ENCODE measurements at regions not wholly inside any gene's neighbourhood (a gene's known extent, or its start where the extent isn't known, plus 50 kb on each side); places are given as distances from the start of the nearest gene placed in this dataset.

DNA sequence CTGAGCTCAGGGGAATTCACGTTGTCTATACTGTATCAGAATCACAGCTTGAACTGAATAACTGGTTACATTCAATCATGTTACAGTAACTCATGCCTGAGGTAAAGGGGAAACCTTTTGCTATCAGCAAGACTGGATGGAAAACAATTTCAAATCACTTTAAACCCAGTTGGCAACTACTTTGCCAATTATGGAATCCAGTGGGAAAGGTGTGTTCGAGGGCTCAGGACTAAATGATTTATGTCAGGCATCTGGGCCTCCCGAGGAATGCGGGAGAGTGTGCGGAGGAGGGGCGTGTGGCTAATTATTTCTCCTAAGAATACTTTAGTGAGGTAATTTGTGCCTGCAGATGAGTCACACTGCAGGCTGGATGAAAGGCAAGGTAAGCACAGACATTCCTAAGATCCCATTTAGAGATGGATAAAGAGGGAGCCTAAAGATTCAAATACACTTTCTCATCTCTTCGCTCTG lies 100.1 kb downstream of the HRH4 start:
- FAIRE-seq (no peak), DNase-seq (ENCODE audit: extremely low spot score, insufficient read length, low read depth) (no peak)

DNA sequence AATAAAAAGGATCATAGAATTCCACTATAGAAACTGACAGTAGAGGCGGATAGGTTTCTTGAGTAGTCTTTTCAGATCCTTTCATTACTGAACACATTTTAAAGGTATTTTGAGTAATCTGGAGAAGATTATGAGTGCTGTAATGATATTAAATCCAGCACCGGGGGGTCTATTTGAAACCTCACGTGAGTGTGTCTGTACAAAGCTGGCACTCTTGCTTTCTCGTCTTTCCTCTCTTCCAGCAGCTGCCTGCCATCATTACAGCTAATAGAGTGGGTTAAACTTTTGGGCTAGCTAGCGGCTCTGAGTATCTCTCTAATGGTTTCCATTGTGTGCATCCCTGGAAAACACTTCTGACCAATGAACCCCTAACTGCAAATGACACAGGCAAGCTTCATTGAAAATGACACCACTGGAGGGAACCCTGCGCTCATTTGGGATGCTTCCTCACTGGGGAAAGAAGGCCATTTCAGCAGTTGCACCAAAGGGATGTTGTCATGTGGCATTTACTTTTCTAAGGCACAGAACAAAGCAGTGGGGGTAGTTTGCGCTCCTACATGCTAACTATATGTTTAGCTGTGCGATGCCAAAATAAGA lies 101.0 kb downstream of the HRH4 start:
- FAIRE-seq (no peak), DNase-seq (ENCODE audit: extremely low spot score, insufficient read length, low read depth) (no peak)

GRCh38 chr18:24567199-24567598 lies 106.8 kb downstream of the HRH4 start:
- DNase-seq (ENCODE audit: extremely low spot score, insufficient read length, low read depth) (no peak), FAIRE-seq (no peak)

DNA sequence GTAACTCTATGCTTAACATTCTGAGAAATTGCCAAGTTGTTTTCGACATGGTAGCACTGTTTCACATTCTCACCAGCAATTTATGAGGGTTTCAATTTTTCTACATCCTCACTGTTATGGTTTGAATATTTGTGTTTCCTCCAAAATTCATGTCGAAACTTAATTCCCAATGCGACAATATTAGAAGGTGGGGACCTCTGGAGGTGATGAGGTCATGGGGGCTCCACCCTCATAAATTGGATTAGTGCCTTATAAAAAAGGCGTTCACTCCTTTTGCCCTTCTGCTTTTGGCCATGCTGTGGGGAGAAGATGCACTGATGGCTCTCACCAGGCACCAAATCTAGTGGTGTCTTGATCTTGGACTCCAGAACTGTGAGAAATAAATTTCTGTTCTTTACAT lies 110.3 kb downstream of the HRH4 start:
- FAIRE-seq: no peak
- no peak for DNase-seq (ENCODE audit: extremely low spot score, insufficient read length, low read depth)

GRCh38 chr18:24582771-24583170 lies 122.3 kb downstream of the HRH4 start:
- DNase-seq (ENCODE audit: extremely low spot score, insufficient read length, low read depth): no peak

DNA sequence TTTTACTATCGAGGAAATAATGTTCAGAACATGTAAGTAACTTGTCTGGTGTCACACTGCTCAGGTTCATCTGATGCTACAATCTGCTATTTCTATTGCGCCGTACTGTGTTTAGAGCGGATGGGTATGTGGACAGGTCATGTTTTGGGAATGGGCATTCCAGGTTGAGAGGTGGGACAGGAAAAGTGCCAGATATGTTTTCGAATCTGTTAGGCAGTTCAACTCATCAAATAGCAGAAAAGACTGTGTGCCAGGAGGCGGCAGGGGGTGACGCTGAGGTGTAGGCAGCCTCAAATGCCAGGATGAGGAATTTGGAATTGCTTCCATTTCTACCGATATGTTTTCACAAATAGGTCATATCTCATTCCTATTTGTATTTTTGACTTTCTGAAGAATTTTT lies 123.8 kb downstream of the HRH4 start:
- DNase-seq (ENCODE audit: extremely low spot score, insufficient read length, low read depth) (no peak), FAIRE-seq (no peak)

More at GRCh38 chr18:24582771-24583170, 122.3 kb downstream of the HRH4 start:
- FAIRE-seq: no peak

GRCh38 chr18:24584813-24585212 lies 124.4 kb downstream of the HRH4 start:
- DNase-seq (ENCODE audit: extremely low spot score, insufficient read length, low read depth) (no peak), FAIRE-seq (no peak)

DNA sequence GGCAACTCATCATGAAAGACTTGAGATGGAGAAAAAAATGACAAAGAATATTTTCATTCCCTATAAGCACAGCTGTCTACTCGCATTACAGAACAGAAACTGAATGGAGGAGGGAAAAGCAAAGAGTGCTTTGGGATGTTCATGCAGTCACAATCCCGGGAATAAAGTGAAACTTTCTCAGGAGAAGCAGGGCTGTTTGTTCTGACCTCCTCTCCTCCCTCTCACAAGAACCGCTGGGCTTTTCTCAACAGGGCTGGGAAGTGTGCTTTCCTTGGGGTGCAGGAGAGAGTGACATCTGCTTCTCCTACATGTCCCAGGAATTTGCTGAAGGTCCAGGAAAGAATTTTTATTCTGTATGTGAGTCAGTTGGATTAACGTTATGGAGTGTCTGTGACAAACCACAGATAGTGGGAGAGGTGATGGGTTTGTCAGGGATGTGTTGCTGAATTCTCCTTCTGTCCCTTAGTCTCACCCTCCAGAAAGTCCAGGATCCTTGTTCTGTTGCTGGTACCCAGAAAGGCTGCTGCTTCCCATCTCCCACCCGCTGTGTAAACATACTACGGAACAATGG lies 125.6 kb downstream of the HRH4 start:
- DNase-seq (ENCODE audit: extremely low spot score, insufficient read length, low read depth) (no peak), FAIRE-seq (no peak)

GRCh38 chr18:24586662-24587360 lies 126.4 kb downstream of the HRH4 start:
- FAIRE-seq: no peak
- DNase-seq (ENCODE audit: extremely low spot score, insufficient read length, low read depth): no peak

GRCh38 chr18:24588440-24588839 lies 128.0 kb downstream of the HRH4 start:
- DNase-seq (ENCODE audit: extremely low spot score, insufficient read length, low read depth) (no peak), FAIRE-seq (no peak)

GRCh38 chr18:24590946-24591345 lies 130.5 kb downstream of the HRH4 start:
- FAIRE-seq: no peak
- no peak for DNase-seq (ENCODE audit: extremely low spot score, insufficient read length, low read depth)

DNA sequence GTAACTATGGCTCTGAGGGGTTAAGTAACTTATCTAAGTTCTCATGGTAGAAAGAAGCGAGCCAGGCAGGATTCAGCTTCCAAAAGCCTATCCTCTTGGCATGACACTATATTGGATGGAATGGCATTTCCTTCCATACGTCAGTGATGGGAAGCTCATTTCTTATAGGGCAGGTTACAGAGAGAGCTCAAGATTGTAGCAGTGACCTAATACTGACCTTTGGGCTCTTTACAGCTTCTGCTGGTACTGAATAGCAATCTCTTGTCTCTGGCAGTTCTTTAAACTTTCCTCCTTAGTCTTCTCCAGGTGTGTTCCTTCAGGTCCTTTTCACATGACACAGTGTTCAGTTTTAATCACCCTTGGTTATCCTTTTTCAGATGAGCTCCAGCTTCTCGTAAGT lies 133.0 kb downstream of the HRH4 start:
- DNase-seq (ENCODE audit: extremely low spot score, insufficient read length, low read depth): no peak
- FAIRE-seq: no peak

DNA sequence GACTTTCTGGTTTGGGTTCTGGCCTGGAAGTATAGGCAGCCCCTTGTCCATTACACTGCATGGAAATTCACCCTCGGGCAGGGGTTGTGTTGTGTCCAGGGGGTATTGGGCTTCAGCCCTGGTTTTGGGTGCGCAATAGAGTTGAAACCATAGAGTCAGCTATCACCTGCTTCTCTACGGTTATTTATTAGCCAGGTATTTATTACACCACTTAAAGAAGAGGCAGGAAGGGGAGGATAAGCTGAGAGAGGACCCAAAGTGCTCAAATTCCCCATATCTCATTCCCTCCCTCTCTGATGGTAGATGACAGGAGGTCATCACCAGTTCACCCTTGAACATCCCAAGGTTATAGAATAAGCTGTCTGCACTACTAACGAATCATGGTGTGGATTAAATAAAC lies 133.4 kb downstream of the HRH4 start:
- FAIRE-seq (no peak), DNase-seq (ENCODE audit: extremely low spot score, insufficient read length, low read depth) (no peak)

DNA sequence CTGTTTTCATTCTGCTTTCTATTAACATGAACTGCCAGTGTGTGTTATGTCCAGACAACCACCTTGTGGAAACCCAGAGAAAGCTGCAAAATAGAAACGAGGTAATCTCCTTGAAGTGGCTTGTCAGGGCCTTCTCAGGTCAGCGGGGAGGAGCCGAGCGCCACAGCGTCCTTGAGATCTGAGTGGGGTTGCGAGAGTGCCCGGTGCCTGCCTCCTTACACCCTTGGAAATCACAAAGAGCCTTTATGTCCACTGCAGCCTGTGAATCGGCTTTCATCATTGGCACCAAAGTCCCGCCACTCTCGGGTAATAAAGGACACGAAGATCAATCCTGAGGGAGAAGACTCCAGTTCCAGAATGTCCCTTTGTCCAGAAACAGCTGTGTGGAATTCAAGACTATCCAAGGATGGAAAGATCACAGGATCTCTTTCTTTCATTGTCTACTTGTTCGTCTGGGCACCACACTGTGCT lies 135.2 kb downstream of the HRH4 start:
- no peak for FAIRE-seq
- no peak for DNase-seq (ENCODE audit: extremely low spot score, insufficient read length, low read depth)

DNA sequence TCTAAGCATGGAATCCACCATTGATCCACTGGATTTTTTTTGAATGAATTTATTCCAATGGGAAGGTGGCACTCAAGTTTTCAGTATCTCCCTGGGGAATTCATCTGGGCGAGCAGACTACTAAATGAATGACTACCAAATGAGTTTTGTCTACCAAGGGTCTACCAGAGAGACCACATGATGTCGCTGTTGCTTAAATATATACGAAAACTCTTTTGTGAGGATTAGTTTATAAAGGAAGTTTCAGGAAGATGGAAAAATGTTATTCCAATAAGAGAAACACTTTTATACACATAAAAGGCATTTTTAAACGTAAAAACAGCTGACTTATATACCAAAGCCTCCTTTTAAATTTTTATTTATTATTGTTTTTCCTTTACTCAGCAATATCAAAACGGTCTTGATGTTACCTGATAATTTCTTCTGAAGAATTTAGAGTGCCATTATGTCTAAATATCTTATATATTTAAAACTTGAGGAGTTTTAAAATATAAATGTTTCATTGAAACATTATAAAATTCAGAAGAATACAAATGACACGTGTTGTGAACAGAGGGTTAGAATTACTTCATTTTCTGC lies 139.7 kb downstream of the HRH4 start:
- DNase-seq (ENCODE audit: extremely low spot score, insufficient read length, low read depth): no peak
- FAIRE-seq: peak; percentile 64

GRCh38 chr18:24601585-24601984 lies 141.1 kb downstream of the HRH4 start:
- FAIRE-seq: no peak

DNA sequence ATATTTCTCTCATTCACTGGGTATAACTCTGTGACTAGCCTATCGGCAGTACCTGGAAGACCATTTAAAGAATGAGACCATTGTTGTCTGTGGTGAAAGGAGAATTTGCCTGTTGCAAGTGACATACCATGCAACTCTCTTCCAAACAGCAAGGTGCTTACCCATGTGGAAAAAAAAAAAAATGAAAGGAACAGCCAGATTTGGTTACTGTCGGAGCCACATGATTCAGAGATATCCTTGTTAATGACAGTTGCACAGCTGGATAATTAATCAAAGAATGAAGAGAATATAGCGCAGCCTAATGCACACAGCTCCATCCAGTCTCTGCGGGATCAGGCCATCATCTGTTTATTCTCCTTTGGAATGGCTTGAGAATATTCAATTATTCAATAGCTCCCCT lies 141.8 kb downstream of the HRH4 start:
- DNase-seq (ENCODE audit: extremely low spot score, insufficient read length, low read depth) (no peak), FAIRE-seq (no peak)

More at GRCh38 chr18:24601585-24601984, 141.1 kb downstream of the HRH4 start:
- no peak for DNase-seq (ENCODE audit: extremely low spot score, insufficient read length, low read depth)

GRCh38 chr18:24603151-24603550 lies 142.7 kb downstream of the HRH4 start:
- FAIRE-seq (no peak), DNase-seq (ENCODE audit: extremely low spot score, insufficient read length, low read depth) (no peak)

DNA sequence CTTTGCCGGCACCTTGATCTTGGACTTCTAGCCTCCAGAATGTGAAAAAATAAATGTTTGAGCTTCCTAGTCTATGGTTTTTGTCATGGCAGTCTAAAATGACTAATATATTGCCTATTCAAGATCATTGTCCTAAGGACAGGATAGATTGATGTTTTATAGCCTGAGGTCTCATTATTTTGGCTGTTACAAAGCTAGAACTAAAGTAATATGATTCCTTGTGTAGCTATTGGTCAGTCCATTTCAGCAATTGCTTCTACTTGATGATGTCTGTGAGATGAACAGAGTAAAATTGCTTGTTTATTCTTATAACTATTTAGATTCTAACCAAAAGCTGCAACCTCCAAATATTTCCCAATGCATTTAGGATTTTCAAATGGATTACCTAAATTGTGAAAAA lies 145.0 kb downstream of the HRH4 start:
- no peak for DNase-seq (ENCODE audit: extremely low spot score, insufficient read length, low read depth)
- FAIRE-seq: no peak

GRCh38 chr18:24609254-24609653 lies 148.8 kb downstream of the HRH4 start:
- DNase-seq (ENCODE audit: extremely low spot score, insufficient read length, low read depth) (no peak), FAIRE-seq (no peak)

GRCh38 chr18:24611075-24611474 lies 150.6 kb downstream of the HRH4 start:
- DNase-seq (ENCODE audit: extremely low spot score, insufficient read length, low read depth) (no peak), FAIRE-seq (no peak)

Data from GM18507 (cell line).